Vagina (tissue), 2 donors: ENCODE measurements at regions not wholly inside any gene's neighbourhood (a gene's known extent, or its start where the extent isn't known, plus 50 kb on each side); places are given as distances from the start of the nearest gene placed in this dataset.

Source experiments
- CTCF ChIP-seq, 3 experiments: fragments of 450-650 bp in 2 of 3; fragments of 200-600 bp in 1 of 3; sonication (generic) in 1 of 3; IDR thresholded peaks; one replicate each; pipeline ENCODE4 v1.5.1; 2017 to 2019; ENCODE audit warnings: antibody characterized with exemption in 3 of 3, mild to moderate bottlenecking in 2 of 3, moderate library complexity in 2 of 3
- POLR2A ChIP-seq, 2 donors: fragments of 450-650 bp; IDR thresholded peaks; one replicate each; pipeline ENCODE4 v1.6.1; 2017; ENCODE audit warnings: antibody characterized with exemption in 2 of 2, mild to moderate bottlenecking in 2 of 2, moderate library complexity in 2 of 2
- POLR2AphosphoS5 ChIP-seq, 2 donors: sonication (generic); formaldehyde crosslinking; IDR thresholded peaks; one replicate each; pipeline ENCODE4 v1.9.0; 2017; ENCODE audit warnings: antibody characterized with exemption in 2 of 2, mild to moderate bottlenecking in 2 of 2, low read depth in 1 of 2; ENCODE audit not compliant: insufficient read depth in 1 of 2

- no peak for TF ChIP-seq POLR2A (IDR thresholded peaks at IDR 0.05)
- TF ChIP-seq CTCF (IDR thresholded peaks at IDR 0.05): no peak
- TF ChIP-seq POLR2AphosphoS5 (IDR thresholded peaks at IDR 0.05; ENCODE audit: insufficient read depth in 1 of 2, low read depth in 1 of 2): no peak
Observed at GRCh38 chr1:188497020-188497419, 1668.3 kb downstream of the PLA2G4A start.
